GM12878 (cell line): ENCODE measurements at regions not wholly inside any gene's neighbourhood (a gene's known extent, or its start where the extent isn't known, plus 50 kb on each side); places are given as distances from the start of the nearest gene placed in this dataset.
A peak's percentile ranks its signal among the peaks of the same experiment; 100 is the strongest.
"Not testable (repeated sequence)": the region's sequence is repeated elsewhere in the genome, so short reads cannot be mapped to it uniquely, and the experiment has no call there.

Experiments used
- ATAC-seq: fragments of 200-7000 bp; cut with Tn5 transposase; 3 replicates; pipeline ENCODE4 v1.9.1; 2020; ENCODE audit warnings: mild to moderate bottlenecking, moderate library complexity
- BruUV-seq: library from RNA; stranded (reverse); fragments of 400-500 nt; replicated peaks from 2 replicates; lab custom pipeline; 2021; lab: Mats Ljungman, UMichigan
- CTCF ChIA-PET: fragments of 300-600 bp; sonication (Branson Sonifier 250); formaldehyde crosslinking; extraction: SDS; loops from one replicate; lab custom pipeline; 2021; ENCODE audit warnings: inconsistent platforms; lab: Yijun Ruan, JAX
- POLR2A ChIA-PET: fragments of 350-600 bp; formaldehyde crosslinking; extraction: SDS; loops from one replicate; lab custom pipeline; 2021; ENCODE audit warnings: inconsistent platforms; lab: Charles Lee
- RAD21 ChIA-PET: fragments of 300-600 bp; sonication (Branson Sonifier 250); formaldehyde crosslinking; loops from one replicate; lab custom pipeline; 2023; ENCODE audit warnings: antibody characterized with exemption; ENCODE audit not compliant: unreplicated experiment; lab: Charles Lee
- SMC1A ChIA-PET: fragments of 300-600 bp; sonication (Branson Sonifier 250); formaldehyde crosslinking; loops from one replicate; lab custom pipeline; 2023; ENCODE audit not compliant: unreplicated experiment, uncharacterized antibody; lab: Charles Lee
- DNase-seq: peaks from one replicate; pipeline ENCODE4 v3.0.0-alpha.2; 2011; ENCODE audit warnings: low read depth, low spot score
- FAIRE-seq: peaks from 3 replicates; lab custom pipeline; 2011; peaks lifted over from hg19 to GRCh38; lab: Jason Lieb, UNC
- H2AFZ ChIP-seq: 2 replicates; pipeline ENCODE4 v1.6.0; 2011; ENCODE audit warnings: low read depth, low read length, control low read depth; ENCODE audit not compliant: control insufficient read depth
- H3K27ac ChIP-seq: 2 replicates; pipeline ENCODE4 v1.5.1; 2011; ENCODE audit warnings: control low read depth; ENCODE audit not compliant: control insufficient read depth, insufficient read depth
- H3K27me3 ChIP-seq, 2 experiments: replicated peaks in 1 of 2; 2 replicates each; pipeline versions ENCODE4 v1.6.0 to v1.6.1; 2011; ENCODE audit warnings: low read length in 1 of 2; ENCODE audit not compliant: control insufficient read depth in 2 of 2, insufficient read depth in 2 of 2
- H3K36me3 ChIP-seq, 2 experiments: 2 replicates each; pipeline ENCODE4 v1.5.1; 2011; ENCODE audit warnings: low read length in 1 of 2; ENCODE audit not compliant: control insufficient read depth in 2 of 2, insufficient read depth in 2 of 2
- H3K4me1 ChIP-seq: 2 replicates; pipeline ENCODE4 v1.6.1; 2011; ENCODE audit warnings: mild to moderate bottlenecking, low read length, moderate library complexity, mixed read lengths; ENCODE audit not compliant: control insufficient read depth, insufficient read depth
- H3K4me2 ChIP-seq: 2 replicates; pipeline ENCODE4 v1.6.0; 2011; ENCODE audit warnings: control low read depth; ENCODE audit not compliant: control insufficient read depth, insufficient read depth
- H3K4me3 ChIP-seq: fragments of 200-600 bp; sonication (generic); 2 replicates; pipeline ENCODE4 v1.5.1; 2016
- H3K79me2 ChIP-seq: 2 replicates; pipeline ENCODE4 v1.6.0; 2011; ENCODE audit warnings: low read length; ENCODE audit not compliant: control insufficient read depth, insufficient read depth
- H3K9ac ChIP-seq: 2 replicates; pipeline ENCODE4 v1.8.0; 2011; ENCODE audit warnings: low read length, control low read depth, mixed read lengths; ENCODE audit not compliant: control insufficient read depth, insufficient read depth
- H3K9me3 ChIP-seq: replicated peaks from 3 replicates; pipeline ENCODE4 v1.5.1; 2011; ENCODE audit warnings: mild to moderate bottlenecking, low read length; ENCODE audit not compliant: control insufficient read depth, insufficient read depth
- H4K20me1 ChIP-seq: 2 replicates; pipeline ENCODE4 v1.6.0; 2011; ENCODE audit not compliant: control insufficient read depth, insufficient read depth
- EED ChIP-seq: sonication (generic); IDR thresholded peaks from 2 replicates; pipeline ENCODE4 v1.6.1; 2016; ENCODE audit warnings: antibody characterized with exemption, low read depth
- IKZF1 ChIP-seq: fragments of 450-650 bp; conservative IDR thresholded peaks from 2 replicates; pipeline ENCODE4 v1.6.1; 2017; ENCODE audit warnings: antibody characterized with exemption, mild to moderate bottlenecking
- IKZF2 ChIP-seq, 2 experiments: fragments of 450-650 bp; IDR thresholded peaks; 2 replicates each; pipeline ENCODE4 v1.6.1; 2017; ENCODE audit warnings: mild to moderate bottlenecking in 2 of 2, moderate library complexity in 2 of 2
- WGBS: methylation state at CpG from one replicate; pipeline ENCODE4 v1.1.6; 2016; ENCODE audit warnings: low lambda C conversion rate; ENCODE audit not compliant: insufficient replicate concordance, insufficient coverage; ENCODE audit errors: missing lambda C conversion rate; 5-methylcytosine and 5-hydroxymethylcytosine counted together
- in situ Hi-C: fragments of 300-500 bp; cut with MboI; formaldehyde crosslinking; loops from 9 replicates; pipeline ENCODE4 v1.14.3; 2018; ENCODE audit warnings: mixed read lengths
- intact Hi-C: fragments of 100-400 bp; cut with micrococcal nuclease; formaldehyde crosslinking; loops from one replicate; pipeline ENCODE4 v1.14.2; 2022; ENCODE audit not compliant: unreplicated experiment

GRCh38 chr15:44838929-44839328 lies 102.6 kb downstream of the TRIM69 start:
- CTCF ChIA-PET, POLR2A ChIA-PET, DNase-seq, BruUV-seq, intact Hi-C loops, H3K79me2 ChIP-seq, H3K36me3 ChIP-seq, H3K27ac ChIP-seq, H2AFZ ChIP-seq, H3K4me2 ChIP-seq, H3K9me3 ChIP-seq, H3K4me1 ChIP-seq, H3K27me3 ChIP-seq, SMC1A ChIA-PET, RAD21 ChIA-PET, H3K4me3 ChIP-seq, in situ Hi-C loops, H4K20me1 ChIP-seq, H3K9ac ChIP-seq: not testable (repeated sequence)
- TF ChIP-seq IKZF1 (0 out of 2 replicates have a peak, but pooled peaks have one; percentile 25), IKZF2 (IDR thresholded peaks at IDR 0.05) (peak; percentile 49 to 62; a peak in 2 of 4 replicates), EED (0 out of 2 replicates have a peak, but pooled peaks have one; percentile 34)
- FAIRE-seq (peak; percentile 59), ATAC-seq (peak; percentile 83)
- 10% methylated on average over 3 of the region's 3 CpGs for WGBS

GRCh38 chr15:44841762-44842161 lies 105.4 kb downstream of the TRIM69 start:
- H2AFZ ChIP-seq, POLR2A ChIA-PET, H4K20me1 ChIP-seq, DNase-seq, H3K79me2 ChIP-seq, H3K27ac ChIP-seq, H3K27me3 ChIP-seq, in situ Hi-C loops, ATAC-seq, H3K4me2 ChIP-seq, H3K4me1 ChIP-seq, H3K36me3 ChIP-seq, BruUV-seq, H3K9me3 ChIP-seq, H3K4me3 ChIP-seq, H3K9ac ChIP-seq, FAIRE-seq, intact Hi-C loops: not testable (repeated sequence)
- ChIA-PET SMC1A (interaction anchor here (0.8 kb wide), 1 partner anchor 39 kb away, joined by 3 read pairs; no protein-coding TSS in a partner anchor), CTCF (interaction anchor here (1.6 kb wide), 1 partner anchor 11 kb away, joined by 3 read pairs; no protein-coding TSS in a partner anchor), RAD21 (interaction anchor here (1.0 kb wide), 1 partner anchor 12 kb away, joined by 4 read pairs; no protein-coding TSS in a partner anchor)
- WGBS: 77% methylated on average over 4 of the region's 4 CpGs

GRCh38 chr15:44842883-44843282 lies 106.6 kb downstream of the TRIM69 start:
- intact Hi-C loops, H3K27me3 ChIP-seq, H3K36me3 ChIP-seq, H2AFZ ChIP-seq, H3K4me1 ChIP-seq, RAD21 ChIA-PET, DNase-seq, BruUV-seq, H3K27ac ChIP-seq, in situ Hi-C loops, POLR2A ChIA-PET, H3K79me2 ChIP-seq, FAIRE-seq, ATAC-seq, SMC1A ChIA-PET, H3K4me2 ChIP-seq, H3K9ac ChIP-seq, H3K9me3 ChIP-seq, CTCF ChIA-PET, H4K20me1 ChIP-seq, H3K4me3 ChIP-seq: not testable (repeated sequence)
- 83% methylated on average over 6 of the region's 6 CpGs for WGBS

GRCh38 chr15:44844936-44845335 lies 108.6 kb downstream of the TRIM69 start:
- in situ Hi-C loops, H2AFZ ChIP-seq, ATAC-seq, H4K20me1 ChIP-seq, POLR2A ChIA-PET, SMC1A ChIA-PET, RAD21 ChIA-PET, H3K4me1 ChIP-seq, DNase-seq, H3K27ac ChIP-seq, H3K79me2 ChIP-seq, FAIRE-seq, H3K4me3 ChIP-seq, intact Hi-C loops, H3K9me3 ChIP-seq, H3K4me2 ChIP-seq, BruUV-seq, H3K27me3 ChIP-seq, H3K36me3 ChIP-seq, H3K9ac ChIP-seq: not testable (repeated sequence)
- CTCF ChIA-PET: interaction anchor here (1.4 kb wide), 1 partner anchor 9 kb away, joined by 7 read pairs; no protein-coding TSS in a partner anchor
- WGBS: 94% methylated on average over 2 of the region's 2 CpGs
